ENCODE measurements at regions not wholly inside any gene's neighbourhood (a gene's known extent, or its start where the extent isn't known, plus 50 kb on each side); places are given as distances from the start of the nearest gene placed in this dataset.

GRCh38 chrX:99820197-99820596 is 589.9 kb downstream of the PCDH19 start:
- no peak for TF ChIP-seq CTCF (IDR thresholded peaks at IDR 0.05; ENCODE audit: low read depth, low read length)
- TF ChIP-seq EZH2phosphoT487 (IDR thresholded peaks at IDR 0.05; ENCODE audit: low read depth) = no peak

All from OCI-LY3 (cell line).